CD4-positive, alpha-beta T cell treated with Interleukin-2 at 100 ng/mL for 4 hours (primary cell): ENCODE measurements at regions not wholly inside any gene's neighbourhood (a gene's known extent, or its start where the extent isn't known, plus 50 kb on each side); places are given as distances from the start of the nearest gene placed in this dataset.
"Not testable (repeated sequence)": the region's sequence is repeated elsewhere in the genome, so short reads cannot be mapped to it uniquely, and the experiment has no call there.

ENCODE experiments used
- DNase-seq: peaks from one replicate; pipeline ENCODE4 v3.0.0-alpha.2; 2020; ENCODE audit warnings: low spot score

DNA sequence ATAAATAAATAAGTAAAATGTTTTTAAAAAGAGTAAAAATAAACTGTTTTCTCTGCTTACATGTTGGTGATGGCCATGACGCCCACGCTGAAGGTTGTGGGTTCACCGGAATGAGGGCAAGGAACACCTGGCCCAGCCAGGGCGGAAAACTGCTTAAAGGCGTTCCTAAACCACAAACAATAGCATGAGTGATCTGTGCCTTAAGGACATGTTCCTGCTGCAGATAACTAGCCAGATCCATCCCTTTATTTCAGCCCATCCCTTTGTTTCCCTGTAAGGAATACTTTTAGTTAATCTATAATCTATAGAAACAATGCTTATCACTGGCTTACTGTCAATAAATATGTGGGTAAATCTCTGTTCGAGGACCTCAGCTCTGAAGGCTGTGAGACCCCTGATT, 63.3 kb upstream of the CEP78 start:
- DNase-seq: not testable (repeated sequence)

DNA sequence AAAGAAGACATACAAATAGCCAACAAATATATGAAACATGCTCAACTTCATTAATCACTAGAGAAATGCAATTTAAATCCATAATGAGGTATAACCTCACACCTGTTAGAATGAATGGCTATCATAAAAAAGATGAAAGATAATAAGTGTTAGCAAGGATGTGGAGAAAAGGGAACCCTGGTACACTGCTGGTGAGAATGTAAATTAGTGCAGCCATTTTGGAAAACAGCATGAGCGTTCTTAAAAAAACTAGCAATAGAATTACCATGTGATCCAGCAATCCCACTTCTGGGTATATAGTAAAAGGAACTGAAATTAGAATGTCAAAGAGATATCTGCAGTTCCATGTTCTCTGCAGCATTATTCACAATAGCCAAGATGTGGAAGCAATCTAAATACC, 64.2 kb upstream of the CEP78 start:
- no peak for DNase-seq

DNA sequence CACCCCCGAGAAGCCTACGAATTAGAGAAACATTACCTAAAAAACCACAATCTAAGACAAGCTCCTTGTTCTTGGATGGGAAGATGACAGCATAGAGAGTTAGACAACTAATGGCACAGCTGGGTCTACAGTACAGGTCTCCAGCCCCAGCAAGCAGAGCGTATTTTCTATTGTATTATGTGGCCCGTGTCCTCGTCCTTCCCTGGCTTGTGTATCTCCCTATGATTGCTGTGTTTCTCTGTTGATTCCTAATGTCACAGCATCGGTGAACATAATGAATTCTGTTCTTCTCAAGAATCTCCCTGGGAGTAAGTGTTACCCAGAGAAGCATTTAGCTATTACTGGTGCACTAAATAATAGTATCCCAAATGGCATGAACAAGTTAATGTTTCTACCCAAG, 66.8 kb upstream of the CEP78 start:
- no peak for DNase-seq

DNA sequence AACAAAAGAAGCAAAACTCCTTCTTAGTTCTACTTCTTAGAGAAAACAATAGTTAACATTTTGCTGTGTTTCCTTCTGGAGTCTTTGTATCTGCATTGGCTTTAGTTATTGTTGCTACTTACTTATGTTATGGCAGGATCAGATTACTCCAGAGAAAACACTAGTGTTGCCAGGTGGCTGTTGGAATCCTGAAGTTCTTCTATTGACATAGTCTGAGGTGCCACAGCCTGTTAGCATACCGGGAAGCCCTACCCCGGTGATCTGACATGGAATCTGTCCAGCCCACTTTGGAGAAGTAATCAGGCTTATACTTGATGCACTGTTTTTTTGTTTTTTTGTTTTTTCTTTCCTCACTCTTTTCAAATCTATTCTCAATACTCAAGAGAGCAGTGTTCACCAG, 68.5 kb upstream of the CEP78 start:
- DNase-seq: no peak

DNA sequence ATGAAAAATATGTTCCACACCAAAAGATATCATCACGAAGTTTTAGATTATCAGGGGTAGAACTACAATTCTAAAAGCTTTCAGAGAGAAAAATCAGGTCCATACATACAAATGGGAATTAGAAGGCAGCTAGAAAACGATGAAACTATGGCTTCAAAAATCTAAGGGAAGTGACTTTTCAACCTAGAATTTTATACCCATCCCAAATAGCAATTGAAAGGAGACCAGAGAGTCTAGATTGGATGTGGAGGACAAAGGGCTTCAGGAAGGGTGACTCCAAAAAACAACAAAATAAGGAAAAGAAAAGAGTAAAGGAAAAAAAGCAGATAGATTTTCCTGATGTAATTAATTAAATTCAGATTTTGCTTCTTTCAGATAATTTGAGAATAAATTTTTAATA, 72.0 kb upstream of the CEP78 start:
- no peak for DNase-seq

DNA sequence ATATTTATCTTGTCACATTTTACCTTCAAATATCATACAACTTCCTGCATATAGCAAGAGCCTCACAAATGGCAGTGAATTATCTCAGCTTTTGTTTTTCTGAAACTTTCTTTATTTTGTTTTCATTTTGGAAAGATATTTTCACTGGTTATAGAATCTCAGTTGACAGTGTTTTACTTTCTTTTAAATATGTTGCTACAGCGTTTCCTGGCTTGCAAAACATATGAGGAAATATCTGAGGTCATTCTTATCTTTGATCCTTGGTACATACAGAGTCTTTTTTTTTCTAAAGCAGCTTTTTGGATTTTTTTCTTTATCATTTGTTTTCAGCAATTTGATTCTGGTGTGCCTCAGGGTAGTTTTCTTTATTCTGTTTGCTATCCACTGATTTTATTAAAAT, 77.6 kb upstream of the CEP78 start:
- no peak for DNase-seq

DNA sequence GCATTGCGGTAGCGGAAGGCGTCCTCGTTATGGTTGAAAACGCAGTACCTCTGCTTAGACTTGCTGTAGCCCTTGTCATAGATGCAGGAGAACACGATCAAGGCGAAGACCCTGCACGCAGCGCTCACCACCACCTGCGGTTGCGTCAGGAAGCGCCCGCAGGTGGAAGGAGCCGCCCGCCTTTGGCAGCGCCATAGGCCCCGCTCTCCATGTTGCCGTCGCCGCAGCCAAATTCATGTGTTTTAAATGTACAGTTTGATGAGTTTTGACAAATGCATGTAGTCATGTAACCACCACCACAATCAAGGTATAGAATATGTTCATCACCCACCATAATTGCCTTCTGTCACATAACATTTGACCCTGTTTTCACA, 84.9 kb upstream of the CEP78 start:
- DNase-seq: no peak

DNA sequence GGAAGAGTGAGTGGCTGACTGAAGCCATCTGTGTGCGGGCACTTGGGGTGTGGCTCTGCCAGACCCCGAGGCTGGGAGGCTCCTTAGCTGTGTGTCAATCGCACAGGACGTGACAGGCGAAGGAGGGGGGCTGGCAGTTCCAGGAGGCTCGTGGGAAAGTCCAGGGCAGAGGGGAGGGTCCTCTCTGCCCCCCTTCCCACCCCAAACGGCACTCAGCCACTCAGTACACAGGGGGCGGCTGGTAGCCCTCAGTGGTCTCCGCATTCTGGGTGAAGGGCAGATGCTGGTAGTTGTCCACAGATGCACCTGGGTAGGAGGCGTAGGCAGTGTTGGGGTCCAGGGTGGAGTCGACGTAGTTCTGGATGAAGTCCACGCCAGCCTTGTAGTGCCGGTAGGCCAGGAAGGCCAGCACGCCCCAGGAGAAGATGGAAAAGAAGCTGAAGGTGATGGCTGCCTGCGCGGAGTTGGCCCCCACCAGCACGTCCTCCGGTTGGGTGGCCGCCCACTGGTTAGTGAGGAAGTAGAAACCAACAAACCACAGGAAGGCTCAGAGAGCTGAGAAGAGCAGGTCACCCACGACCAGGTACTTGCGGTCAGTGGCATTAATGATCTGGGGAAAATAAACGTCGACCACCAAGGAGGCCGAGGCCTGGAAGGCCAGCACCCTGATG, 85.4 kb upstream of the CEP78 start:
- no peak for DNase-seq

DNA sequence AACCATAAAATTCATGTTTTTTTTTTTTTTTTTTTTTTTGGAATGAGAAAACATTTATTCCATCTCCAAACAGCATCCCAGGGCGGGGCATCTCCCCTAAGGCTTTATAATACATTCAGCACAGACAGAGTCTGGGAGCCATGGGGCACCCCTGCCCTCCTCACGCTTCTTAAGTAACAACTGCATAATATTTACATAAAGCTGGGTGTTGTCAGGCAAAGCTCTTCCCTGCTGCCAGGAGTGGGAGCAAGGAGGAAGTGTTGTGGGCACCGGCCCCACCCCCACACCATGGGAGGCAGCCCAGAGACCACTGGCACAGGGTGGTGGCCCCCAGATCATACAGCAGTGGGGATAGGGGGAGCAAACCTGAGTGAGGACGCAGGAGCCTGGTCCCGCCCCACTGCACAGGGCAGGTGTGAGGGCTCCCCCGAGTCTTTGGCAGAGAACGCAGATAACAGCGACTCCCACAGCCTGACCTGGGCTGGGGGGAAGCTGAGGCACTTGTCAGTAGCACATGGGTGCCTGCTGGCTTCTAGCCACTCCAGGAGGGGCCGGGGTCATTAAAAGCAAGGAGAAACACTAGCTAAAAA, 86.1 kb upstream of the CEP78 start:
- DNase-seq: no peak

DNA sequence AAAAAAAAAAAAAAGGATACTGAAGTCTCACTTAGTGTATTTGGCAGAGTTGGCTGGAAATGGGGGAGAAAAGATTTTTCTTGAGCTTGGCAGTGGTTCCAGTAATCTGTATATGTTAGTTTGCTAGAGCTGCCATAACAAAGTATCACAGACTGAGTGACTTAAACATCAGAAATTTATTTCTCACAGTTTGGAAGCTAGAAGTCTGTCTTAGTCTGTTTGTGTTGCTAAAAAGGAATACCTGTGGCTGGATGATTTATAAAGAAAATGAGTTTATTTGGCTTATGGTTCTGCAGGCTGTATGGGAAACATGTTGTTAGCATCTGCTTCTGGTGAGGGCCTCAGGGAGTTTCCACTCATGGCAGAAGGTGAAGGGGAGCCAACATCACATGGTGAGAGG, 89.6 kb upstream of the CEP78 start:
- no peak for DNase-seq

DNA sequence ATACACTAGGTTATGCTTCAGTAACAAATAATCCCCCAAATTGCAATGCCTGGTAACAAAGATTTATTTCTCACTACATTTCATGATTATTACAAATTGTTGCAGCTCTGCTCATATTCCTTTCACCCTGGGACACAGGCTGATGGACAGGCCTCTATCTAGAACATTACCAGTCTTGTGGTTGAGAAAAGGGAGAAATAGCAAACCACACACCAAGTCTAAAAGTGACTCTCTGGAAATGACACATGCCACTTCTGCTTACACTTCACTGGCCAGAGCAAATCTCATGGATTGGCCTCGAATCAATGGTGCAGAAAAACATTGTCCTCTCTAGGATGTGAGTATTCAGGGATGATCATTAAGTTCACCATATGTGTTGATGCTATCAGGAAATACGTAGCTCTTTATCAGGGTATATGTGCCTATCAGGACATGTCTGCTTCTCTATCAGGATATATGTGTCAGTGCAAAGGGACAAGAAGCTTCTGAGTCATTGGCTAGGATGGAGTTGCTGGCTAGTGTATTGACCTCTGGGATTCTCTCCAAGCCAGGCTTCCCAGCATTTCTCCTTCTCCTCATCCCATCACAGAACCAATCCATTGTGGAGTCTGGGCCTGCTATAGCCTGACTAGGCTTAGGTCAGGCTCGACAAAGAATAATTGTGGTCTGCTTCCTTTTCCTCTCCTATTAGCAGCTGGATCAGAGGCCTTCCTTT, 91.1 kb upstream of the CEP78 start:
- DNase-seq: no peak

DNA sequence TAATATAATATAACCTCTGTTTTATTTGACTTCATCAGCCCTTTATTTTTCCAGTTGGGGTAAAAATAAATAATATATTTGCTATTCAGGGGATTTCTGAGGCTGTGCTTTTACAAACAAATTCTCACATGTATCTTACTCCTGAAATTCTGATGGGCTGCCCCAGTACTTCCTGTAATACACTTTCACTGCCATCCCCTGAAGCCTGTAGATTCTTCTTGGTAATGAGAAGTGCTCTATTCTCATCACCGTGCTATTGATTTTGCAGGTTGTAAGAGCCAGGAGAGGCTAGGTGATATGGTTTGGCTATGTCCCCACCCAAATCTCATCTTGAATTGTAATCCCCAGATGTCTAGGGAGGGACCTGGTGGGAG, 91.9 kb upstream of the CEP78 start:
- DNase-seq: no peak

DNA sequence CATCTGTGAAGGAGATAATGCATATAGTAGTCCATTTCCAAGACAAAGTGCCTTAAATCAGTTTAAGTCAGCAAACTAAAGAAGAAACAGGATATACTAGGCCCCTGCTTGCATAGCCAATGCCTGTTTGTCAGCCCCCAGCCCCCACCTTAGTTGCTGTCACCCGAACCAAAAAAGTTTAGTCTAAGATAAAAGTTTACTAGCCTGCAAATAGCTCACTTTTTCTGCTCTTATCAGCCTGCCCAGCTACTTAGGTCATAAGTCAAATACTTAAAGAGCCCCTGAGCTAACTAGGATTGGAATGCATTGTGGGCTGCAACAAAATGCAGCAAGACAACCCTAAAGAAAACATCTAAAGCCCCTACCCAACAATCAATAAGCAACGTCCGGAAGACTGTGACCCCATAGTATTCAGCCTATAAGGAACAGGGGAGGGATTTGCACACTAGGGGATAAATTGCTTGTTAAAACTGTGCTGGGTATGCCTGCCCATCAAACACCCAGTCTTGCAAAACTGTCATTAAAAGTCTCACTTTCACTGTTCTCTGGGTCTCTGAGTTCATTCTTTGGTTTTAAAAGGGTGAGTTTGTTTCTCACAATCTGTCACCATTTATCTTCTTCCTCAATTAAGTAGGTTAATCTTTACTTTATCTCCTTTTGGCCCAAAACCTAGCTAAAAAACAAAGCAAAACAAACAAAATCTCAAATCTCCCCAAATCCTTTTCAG, 92.4 kb upstream of the CEP78 start:
- DNase-seq: no peak

DNA sequence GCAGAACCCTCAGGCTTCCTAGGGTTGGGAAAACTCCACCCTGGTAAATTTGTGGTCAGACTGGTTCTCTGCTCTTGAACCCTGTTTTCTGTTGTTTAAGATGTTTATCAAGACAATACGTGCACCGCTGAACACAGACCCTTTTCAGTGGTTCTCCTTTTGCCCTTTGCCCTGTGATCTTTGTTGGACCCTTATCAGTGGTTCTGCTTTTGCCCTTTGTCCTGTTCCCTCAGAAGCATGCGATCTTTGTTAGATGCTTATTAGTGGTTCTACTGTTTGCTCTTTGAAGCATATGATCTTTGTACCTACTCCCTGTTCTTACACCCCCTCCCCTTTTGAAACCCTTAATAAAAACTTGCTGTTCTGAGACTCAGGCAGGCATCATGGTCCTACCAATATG, 93.6 kb upstream of the CEP78 start:
- DNase-seq: not testable (repeated sequence)

DNA sequence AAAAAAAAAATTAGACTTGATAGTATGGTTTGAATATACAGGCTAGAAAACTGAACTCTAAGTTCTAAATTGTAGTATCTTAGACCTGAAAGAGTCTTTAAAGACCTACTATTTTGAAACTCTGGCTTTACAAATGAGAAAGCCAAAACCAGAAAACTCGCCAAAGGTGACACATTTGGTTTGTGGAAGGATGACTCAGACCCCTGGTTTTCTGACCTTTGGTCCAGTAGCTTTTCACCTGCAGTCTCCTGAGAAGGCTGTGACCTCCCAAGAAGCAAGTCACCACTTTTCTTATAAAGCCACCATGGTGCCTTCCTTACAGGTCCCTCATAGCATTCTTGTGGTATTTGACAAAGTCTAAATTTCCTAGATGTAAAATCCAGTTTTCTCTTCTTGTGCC, 102.1 kb upstream of the CEP78 start:
- no peak for DNase-seq

DNA sequence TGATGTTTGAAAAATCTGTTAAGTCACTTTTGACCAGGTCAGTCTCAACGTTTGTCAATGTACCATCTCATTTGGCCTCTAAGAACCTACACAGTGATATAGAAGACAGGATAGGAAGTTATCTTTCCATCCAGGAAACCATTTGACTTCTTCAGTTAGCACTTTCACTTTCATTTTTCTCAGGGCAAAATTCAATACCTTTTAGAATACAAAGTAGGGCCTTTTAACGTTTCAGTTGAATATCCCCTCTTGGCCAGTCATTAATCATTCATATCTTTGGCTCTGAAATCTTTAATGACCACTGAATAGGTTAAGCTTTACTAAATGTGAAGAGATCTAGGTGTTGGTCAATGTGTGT, 101.1 kb upstream of the GNAQ start:
- peak; percentile 18 for DNase-seq

DNA sequence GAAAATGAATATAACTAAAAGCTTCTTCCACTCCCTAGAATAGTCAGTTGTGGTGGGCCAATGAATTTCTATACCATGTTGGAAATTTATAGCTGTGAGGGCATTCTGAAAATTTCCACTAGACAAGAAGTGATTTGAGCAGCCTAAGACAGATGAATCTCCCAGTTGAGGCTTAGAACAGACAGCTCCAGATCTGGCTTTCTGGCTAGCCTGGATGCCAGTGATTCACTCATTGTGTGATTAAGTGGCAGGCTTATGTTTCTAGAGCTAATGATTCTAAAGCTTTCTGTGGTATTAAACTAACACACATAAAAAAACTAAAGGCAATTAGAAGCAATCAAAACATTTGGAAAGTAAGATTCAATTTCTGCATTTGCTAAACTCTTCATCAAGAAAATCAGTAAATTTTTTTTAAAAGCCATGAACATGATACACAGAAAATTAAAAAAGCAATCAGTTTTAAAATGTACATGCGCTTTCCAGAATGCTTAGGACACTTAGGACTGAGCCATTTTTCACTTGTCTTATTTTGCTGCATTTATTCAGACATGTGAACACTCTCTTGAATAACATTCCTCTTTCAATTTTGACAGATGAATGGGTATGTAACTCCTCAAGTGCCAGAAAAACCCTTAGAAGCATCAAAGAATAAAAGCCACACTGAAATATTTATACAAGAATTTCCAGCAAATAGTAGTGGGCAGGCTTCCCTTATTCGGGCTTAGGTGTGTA, 100.5 kb upstream of the GNAQ start:
- DNase-seq: no peak

DNA sequence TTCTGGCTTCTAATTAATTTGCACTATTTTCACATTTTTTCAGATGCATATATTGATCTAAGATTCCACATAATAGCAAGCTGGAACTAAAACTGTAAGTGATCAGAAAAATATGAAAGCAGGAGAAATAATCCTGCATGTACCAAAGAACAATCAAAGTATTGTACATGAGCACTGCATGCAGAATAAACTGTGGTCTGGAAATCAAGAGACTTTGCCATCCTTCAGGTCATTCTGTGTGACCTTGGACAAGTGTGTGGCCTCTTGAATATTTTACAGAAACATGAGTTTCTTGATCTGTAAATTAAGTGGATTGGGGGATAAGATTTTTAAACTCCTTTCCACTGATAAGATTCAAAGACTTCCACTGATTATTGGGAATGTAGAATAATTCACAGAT, 99.2 kb upstream of the GNAQ start:
- no peak for DNase-seq

DNA sequence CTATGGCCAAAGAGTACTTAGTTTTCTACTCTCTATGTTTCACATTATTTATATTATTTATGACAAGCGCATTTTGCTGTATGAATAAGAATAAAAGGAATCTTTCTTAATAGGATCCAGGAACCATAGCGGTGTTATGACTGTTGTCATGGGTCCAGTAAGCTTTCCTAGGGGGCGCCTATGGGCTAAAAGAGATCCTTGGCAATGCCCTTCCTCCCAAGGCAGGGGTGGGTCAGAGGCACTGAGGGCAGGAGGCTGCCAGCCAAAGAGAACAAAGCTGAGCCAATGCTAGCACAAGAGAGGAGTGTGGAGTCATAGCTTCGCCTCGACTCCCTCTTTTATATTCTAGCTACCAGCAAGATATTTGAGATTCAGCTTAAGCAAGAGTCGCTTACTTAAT, 98.4 kb upstream of the GNAQ start:
- no peak for DNase-seq

DNA sequence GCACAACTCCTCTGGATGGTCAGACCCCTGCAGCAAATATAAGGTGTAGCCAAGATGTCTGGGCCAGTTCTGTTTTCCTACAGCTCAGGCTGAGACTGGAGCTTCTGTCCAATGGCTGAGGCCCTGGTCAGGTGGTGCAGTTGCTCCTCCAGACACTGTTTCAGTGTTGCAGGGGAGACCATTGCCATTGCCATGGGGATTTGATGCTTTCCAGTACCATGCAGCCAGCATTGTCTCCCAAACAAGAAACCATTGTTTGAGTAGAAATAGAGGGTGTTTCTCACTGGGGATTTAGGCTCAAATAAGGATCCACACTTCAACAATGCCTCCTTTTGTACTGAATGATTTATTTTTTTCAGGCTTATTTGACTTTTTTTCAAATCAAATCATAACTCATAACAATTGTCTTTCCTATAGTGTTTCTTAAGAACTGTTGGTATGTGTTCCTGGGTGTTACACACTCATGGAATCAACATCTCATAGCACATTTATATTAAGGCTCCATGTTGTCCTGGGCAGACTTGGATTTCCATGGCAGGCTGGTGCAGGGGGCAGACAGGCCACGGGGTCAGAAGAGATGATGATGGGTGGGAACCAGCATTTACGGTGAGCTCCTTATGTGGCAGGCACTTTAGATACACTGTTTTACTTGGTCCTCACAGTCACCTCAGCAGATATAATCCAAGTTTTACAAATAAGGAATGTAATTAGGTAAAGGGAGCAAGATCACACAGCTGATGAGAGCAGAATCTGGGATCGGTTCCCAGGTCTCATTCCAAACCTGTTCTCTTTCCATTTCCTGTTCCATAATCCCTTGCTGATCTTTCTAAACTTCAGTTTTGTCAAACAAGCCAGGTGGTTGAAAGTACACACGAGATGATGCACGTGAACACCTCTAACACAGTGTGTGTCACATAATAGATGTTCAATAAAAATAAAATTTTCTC, 95.9 kb upstream of the GNAQ start:
- DNase-seq: no peak

DNA sequence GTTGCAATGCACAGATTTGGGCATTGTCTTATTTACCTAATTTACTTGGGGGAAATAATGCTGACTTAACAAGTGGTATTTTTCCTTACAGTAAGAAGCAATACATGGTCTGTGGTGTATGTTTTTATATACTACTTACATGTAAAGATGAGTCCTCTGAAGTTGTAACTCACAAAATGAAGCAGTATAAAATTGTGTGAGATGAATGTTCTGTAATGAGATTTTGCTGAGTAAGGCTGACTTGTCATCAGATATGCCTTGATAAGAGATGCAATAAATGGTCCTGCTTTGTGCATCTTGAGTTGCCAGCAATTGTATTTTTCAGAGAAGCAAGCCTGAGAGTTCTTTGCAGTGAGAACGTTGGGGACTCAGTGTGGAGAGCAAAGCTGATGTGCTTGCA, 92.2 kb upstream of the GNAQ start:
- DNase-seq: no peak
